ENCODE measurements at regions not wholly inside any gene's neighbourhood (a gene's known extent, or its start where the extent isn't known, plus 50 kb on each side); places are given as distances from the start of the nearest gene placed in this dataset.
"Not testable (repeated sequence)": the region's sequence is repeated elsewhere in the genome, so short reads cannot be mapped to it uniquely, and the experiment has no call there.

- ATAC-seq; H3K9me3 ChIP-seq (ENCODE audit: low read length); H3K9ac ChIP-seq (ENCODE audit: insufficient read depth, low read depth, low read length); H3K27ac ChIP-seq (ENCODE audit: extremely low read length, insufficient read depth, low read length); H3K27me3 ChIP-seq (ENCODE audit: control insufficient read depth in 1 of 2, insufficient read depth in 2 of 2, low read length in 2 of 2); H3K79me2 ChIP-seq (ENCODE audit: insufficient read depth, low read length); POLR2A ChIA-PET; DNase-seq (ENCODE audit: low spot score); H4K20me1 ChIP-seq (ENCODE audit: insufficient read depth, low read length); H3K36me3 ChIP-seq (replicated peaks in 1 of 2; ENCODE audit: control insufficient read depth in 1 of 2, insufficient read depth in 2 of 2, low read length in 2 of 2); H2AFZ ChIP-seq (ENCODE audit: low read length); BruUV-seq (replicated peaks); H3K4me1 ChIP-seq (ENCODE audit: insufficient read depth, low read length); H3K4me3 ChIP-seq (replicated peaks in 1 of 3; ENCODE audit: insufficient read depth in 1 of 3, low read depth in 2 of 3, low read length in 3 of 3); FAIRE-seq: not testable (repeated sequence)
- CTCF ChIA-PET (ENCODE audit: low intra/inter-chr PET ratio, low total read pairs): interaction anchor here (1.2 to 1.3 kb wide), 2 partner anchors 235 to 356 kb away, joined by 4 to 5 read pairs; no protein-coding TSS in a partner anchor
- peak overlapping the region; percentile 46; the same call in 1 of the 2 replicates for H3K4me2 ChIP-seq (ENCODE audit: low read depth, low read length)
- in situ Hi-C loops (cut with HindIII; ENCODE audit: extremely low pct_ligation_motif_present, low pct_unique_long_range_greater_than_20kb) (loop anchor here (10.0 to 25.0 kb wide), 2 partner anchors 239 to 486 kb away; partner anchors contain the start of gene FAXC), intact Hi-C loops (cut with micrococcal nuclease; ENCODE audit: unreplicated experiment) (loop anchor here (5.0 kb wide), 3 partner anchors 236 to 491 kb away; no protein-coding TSS in a partner anchor)
- 9% methylated on average over 8 of the region's 34 CpGs for WGBS (ENCODE audit: low lambda C conversion rate)
Measured at GRCh38 chr6:99823513-99824235, 170.3 kb downstream of the MCHR2 start.

- H3K9me3 ChIP-seq (ENCODE audit: low read length): no peaks in the 10 kb centered on the region
- in situ Hi-C loops (cut with HindIII; ENCODE audit: extremely low pct_ligation_motif_present, low pct_unique_long_range_greater_than_20kb): no loop called here
- CTCF ChIA-PET (ENCODE audit: low intra/inter-chr PET ratio, low total read pairs): no interaction called here
Measured at GRCh38 chr6:99833034-99833433, 161.0 kb downstream of the MCHR2 start.

More at GRCh38 chr6:99833034-99833433, 161.0 kb downstream of the MCHR2 start:
- FAIRE-seq: no peak
- no peak overlapping the region for H3K4me3 ChIP-seq (replicated peaks in 1 of 3; ENCODE audit: insufficient read depth in 1 of 3, low read depth in 2 of 3, low read length in 3 of 3)
- no peaks in the 10 kb centered on the region for H3K4me1 ChIP-seq (ENCODE audit: insufficient read depth, low read length)
- WGBS (ENCODE audit: low lambda C conversion rate): 0% methylated on average over 3 of the region's 3 CpGs
- TF ChIP-seq CEBPB (IDR thresholded peaks at IDR 0.05; ENCODE audit: borderline replicate concordance, low read depth, low read length) (0 out of 2 replicates have a peak, but pooled peaks have one; percentile 34), ZNF775 (CRISPR knock-in tag; IDR thresholded peaks at IDR 0.05; ENCODE audit: borderline replicate concordance) (no peak), CEBPG (CRISPR knock-in tag; IDR thresholded peaks at IDR 0.05) (peak; percentile 9; the same call in 1 of the 2 replicates), ATF7 (IDR thresholded peaks at IDR 0.05) (peak; percentile 40; the same call in 1 of the 2 replicates), ATF7 (CRISPR knock-in tag; IDR thresholded peaks at IDR 0.05) (no peak)
- no peaks in the 10 kb centered on the region for H3K79me2 ChIP-seq (ENCODE audit: insufficient read depth, low read length)
- DNase-seq (ENCODE audit: low spot score): no peak
- no peak overlapping the region for H3K4me2 ChIP-seq (ENCODE audit: low read depth, low read length)
- no peak overlapping the region for H3K27ac ChIP-seq (ENCODE audit: extremely low read length, insufficient read depth, low read length)
- H2AFZ ChIP-seq (ENCODE audit: low read length): no peak overlapping the region
- H4K20me1 ChIP-seq (ENCODE audit: insufficient read depth, low read length): no peaks in the 10 kb centered on the region
- no peak overlapping the region for H3K9ac ChIP-seq (ENCODE audit: insufficient read depth, low read depth, low read length)
- POLR2A ChIA-PET: no interaction called here
- ATAC-seq: no peak
- BruUV-seq (replicated peaks): no TSS peak
- H3K36me3 ChIP-seq (replicated peaks in 1 of 2; ENCODE audit: control insufficient read depth in 1 of 2, insufficient read depth in 2 of 2, low read length in 2 of 2): no peaks in the 10 kb centered on the region
- no peaks in the 10 kb centered on the region for H3K27me3 ChIP-seq (ENCODE audit: control insufficient read depth in 1 of 2, insufficient read depth in 2 of 2, low read length in 2 of 2)
- intact Hi-C loops (cut with micrococcal nuclease; ENCODE audit: unreplicated experiment): no loop called here
